ENCODE measurements at regions not wholly inside any gene's neighbourhood (a gene's known extent, or its start where the extent isn't known, plus 50 kb on each side); places are given as distances from the start of the nearest gene placed in this dataset.

DNA sequence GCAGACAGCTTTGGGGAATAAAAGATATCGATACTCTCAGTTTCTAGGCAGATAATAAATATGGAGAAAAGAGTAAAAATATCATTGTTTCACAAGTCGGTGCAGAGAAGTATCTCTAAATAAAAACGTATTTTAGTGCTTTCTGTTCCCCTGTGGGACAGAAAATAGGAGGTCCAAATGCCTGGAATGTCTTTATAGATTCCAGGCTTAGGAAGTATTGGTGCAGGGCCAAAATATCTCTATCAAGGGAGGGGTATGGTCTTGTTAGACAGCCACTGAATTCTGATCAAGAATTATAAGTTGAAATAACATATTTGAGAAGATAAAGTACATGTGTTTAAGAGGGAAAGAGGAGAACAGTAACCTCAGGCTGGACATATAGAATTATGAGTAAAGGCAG is 596.4 kb downstream of the PCDH18 start:
- TF ChIP-seq, protein P1, sequence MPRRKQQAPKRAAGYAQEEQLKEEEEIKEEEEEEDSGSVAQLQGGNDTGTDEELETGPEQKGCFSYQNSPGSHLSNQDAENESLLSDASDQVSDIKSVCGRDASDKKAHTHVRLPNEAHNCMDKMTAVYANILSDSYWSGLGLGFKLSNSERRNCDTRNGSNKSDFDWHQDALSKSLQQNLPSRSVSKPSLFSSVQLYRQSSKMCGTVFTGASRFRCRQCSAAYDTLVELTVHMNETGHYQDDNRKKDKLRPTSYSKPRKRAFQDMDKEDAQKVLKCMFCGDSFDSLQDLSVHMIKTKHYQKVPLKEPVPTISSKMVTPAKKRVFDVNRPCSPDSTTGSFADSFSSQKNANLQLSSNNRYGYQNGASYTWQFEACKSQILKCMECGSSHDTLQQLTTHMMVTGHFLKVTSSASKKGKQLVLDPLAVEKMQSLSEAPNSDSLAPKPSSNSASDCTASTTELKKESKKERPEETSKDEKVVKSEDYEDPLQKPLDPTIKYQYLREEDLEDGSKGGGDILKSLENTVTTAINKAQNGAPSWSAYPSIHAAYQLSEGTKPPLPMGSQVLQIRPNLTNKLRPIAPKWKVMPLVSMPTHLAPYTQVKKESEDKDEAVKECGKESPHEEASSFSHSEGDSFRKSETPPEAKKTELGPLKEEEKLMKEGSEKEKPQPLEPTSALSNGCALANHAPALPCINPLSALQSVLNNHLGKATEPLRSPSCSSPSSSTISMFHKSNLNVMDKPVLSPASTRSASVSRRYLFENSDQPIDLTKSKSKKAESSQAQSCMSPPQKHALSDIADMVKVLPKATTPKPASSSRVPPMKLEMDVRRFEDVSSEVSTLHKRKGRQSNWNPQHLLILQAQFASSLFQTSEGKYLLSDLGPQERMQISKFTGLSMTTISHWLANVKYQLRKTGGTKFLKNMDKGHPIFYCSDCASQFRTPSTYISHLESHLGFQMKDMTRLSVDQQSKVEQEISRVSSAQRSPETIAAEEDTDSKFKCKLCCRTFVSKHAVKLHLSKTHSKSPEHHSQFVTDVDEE (CRISPR knock-in tag; IDR thresholded peaks at IDR 0.05) = no peak
- TF ChIP-seq SNAI2 (CRISPR knock-in tag; IDR thresholded peaks at IDR 0.05) (no peak), RARB (CRISPR knock-in tag; IDR thresholded peaks at IDR 0.05) (no peak), CSDC2 (CRISPR knock-in tag; IDR thresholded peaks at IDR 0.05) (no peak), ISL1 (CRISPR knock-in tag; IDR thresholded peaks at IDR 0.05) (no peak), ESRRG (CRISPR knock-in tag; IDR thresholded peaks at IDR 0.05) (no peak), ZC3H10 (CRISPR knock-in tag; IDR thresholded peaks at IDR 0.05) (no peak), OSR1 (CRISPR knock-in tag; IDR thresholded peaks at IDR 0.05) (no peak), ZNF565 (CRISPR knock-in tag; conservative IDR thresholded peaks at IDR 0.05; ENCODE audit: low read depth) (no peak), ZNF8 (CRISPR knock-in tag; IDR thresholded peaks at IDR 0.05) (no peak), GLIS3 (CRISPR knock-in tag; IDR thresholded peaks at IDR 0.05) (no peak)
- TF ChIP-seq, protein P2, sequence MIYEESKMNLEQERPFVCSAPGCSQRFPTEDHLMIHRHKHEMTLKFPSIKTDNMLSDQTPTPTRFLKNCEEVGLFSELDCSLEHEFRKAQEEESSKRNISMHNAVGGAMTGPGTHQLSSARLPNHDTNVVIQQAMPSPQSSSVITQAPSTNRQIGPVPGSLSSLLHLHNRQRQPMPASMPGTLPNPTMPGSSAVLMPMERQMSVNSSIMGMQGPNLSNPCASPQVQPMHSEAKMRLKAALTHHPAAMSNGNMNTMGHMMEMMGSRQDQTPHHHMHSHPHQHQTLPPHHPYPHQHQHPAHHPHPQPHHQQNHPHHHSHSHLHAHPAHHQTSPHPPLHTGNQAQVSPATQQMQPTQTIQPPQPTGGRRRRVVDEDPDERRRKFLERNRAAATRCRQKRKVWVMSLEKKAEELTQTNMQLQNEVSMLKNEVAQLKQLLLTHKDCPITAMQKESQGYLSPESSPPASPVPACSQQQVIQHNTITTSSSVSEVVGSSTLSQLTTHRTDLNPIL (CRISPR knock-in tag; IDR thresholded peaks at IDR 0.05; ENCODE audit: low read depth) = no peak
- TF ChIP-seq, protein P3, sequence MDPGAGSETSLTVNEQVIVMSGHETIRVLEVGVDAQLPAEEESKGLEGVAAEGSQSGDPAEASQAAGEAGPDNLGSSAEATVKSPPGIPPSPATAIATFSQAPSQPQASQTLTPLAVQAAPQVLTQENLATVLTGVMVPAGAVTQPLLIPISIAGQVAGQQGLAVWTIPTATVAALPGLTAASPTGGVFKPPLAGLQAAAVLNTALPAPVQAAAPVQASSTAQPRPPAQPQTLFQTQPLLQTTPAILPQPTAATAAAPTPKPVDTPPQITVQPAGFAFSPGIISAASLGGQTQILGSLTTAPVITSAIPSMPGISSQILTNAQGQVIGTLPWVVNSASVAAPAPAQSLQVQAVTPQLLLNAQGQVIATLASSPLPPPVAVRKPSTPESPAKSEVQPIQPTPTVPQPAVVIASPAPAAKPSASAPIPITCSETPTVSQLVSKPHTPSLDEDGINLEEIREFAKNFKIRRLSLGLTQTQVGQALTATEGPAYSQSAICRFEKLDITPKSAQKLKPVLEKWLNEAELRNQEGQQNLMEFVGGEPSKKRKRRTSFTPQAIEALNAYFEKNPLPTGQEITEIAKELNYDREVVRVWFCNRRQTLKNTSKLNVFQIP (CRISPR knock-in tag; IDR thresholded peaks at IDR 0.05; ENCODE audit: borderline replicate concordance, low read depth) = no peak
- ATAC-seq = no peak

DNA sequence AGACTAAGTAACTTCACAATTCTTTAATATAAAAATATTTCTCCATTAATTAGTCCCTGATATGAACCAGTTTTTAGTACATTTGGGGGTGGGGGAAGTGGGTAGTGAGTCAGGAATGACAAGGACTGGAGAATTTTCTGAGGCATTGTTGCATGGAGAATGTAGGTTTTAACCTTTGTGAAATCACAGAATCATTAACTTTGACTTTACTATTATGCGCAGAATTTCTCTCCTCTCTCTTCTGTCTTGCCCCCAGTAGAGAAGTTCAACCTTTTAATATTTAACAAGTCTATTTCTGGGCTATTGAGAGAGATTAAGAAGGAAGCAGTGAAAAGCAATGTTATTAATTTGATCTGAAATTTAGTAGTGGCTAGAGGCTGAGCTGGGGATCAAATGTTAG is 597.0 kb downstream of the PCDH18 start:
- TF ChIP-seq, protein P4, sequence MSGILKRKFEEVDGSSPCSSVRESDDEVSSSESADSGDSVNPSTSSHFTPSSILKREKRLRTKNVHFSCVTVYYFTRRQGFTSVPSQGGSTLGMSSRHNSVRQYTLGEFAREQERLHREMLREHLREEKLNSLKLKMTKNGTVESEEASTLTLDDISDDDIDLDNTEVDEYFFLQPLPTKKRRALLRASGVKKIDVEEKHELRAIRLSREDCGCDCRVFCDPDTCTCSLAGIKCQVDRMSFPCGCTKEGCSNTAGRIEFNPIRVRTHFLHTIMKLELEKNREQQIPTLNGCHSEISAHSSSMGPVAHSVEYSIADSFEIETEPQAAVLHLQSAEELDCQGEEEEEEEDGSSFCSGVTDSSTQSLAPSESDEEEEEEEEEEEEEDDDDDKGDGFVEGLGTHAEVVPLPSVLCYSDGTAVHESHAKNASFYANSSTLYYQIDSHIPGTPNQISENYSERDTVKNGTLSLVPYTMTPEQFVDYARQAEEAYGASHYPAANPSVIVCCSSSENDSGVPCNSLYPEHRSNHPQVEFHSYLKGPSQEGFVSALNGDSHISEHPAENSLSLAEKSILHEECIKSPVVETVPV (CRISPR knock-in tag; IDR thresholded peaks at IDR 0.05) = no peak
- no peak for TF ChIP-seq ESRRG (CRISPR knock-in tag; IDR thresholded peaks at IDR 0.05)
- TF ChIP-seq ARNTL (CRISPR knock-in tag; IDR thresholded peaks at IDR 0.05; ENCODE audit: borderline replicate concordance, low read depth) = no peak
- TF ChIP-seq, protein P3 (CRISPR knock-in tag; IDR thresholded peaks at IDR 0.05; ENCODE audit: borderline replicate concordance, low read depth) = no peak
- TF ChIP-seq TCF4 (CRISPR knock-in tag; IDR thresholded peaks at IDR 0.05; ENCODE audit: borderline replicate concordance) = no peak
- TF ChIP-seq ISL1 (CRISPR knock-in tag; IDR thresholded peaks at IDR 0.05) = no peak
- no peak for TF ChIP-seq OSR1 (CRISPR knock-in tag; IDR thresholded peaks at IDR 0.05)
- TF ChIP-seq ZFP30 (CRISPR knock-in tag; IDR thresholded peaks at IDR 0.05) = no peak
- TF ChIP-seq ZNF565 (CRISPR knock-in tag; conservative IDR thresholded peaks at IDR 0.05; ENCODE audit: low read depth) = no peak
- no peak for TF ChIP-seq ZNF70 (CRISPR knock-in tag; IDR thresholded peaks at IDR 0.05)
- ATAC-seq = no peak

DNA sequence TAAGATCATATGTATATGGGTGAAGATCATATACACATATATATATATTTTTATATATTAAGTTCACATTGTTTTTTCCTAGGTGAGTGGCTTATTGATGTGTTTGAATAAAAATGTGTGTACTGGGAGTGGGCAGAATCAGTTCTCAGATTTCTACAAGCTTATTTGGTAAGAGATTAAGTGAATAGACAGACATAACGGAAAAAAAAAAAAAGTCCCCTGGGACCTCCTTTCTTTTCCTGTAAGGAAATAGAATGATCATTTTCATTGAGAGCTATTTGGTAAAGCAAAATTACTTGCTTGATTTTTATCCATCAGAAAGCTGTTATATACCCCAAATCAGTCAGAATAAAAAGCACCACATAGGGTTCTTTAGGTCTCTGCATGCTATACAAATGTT is 597.7 kb downstream of the PCDH18 start:
- TF ChIP-seq, protein P5, sequence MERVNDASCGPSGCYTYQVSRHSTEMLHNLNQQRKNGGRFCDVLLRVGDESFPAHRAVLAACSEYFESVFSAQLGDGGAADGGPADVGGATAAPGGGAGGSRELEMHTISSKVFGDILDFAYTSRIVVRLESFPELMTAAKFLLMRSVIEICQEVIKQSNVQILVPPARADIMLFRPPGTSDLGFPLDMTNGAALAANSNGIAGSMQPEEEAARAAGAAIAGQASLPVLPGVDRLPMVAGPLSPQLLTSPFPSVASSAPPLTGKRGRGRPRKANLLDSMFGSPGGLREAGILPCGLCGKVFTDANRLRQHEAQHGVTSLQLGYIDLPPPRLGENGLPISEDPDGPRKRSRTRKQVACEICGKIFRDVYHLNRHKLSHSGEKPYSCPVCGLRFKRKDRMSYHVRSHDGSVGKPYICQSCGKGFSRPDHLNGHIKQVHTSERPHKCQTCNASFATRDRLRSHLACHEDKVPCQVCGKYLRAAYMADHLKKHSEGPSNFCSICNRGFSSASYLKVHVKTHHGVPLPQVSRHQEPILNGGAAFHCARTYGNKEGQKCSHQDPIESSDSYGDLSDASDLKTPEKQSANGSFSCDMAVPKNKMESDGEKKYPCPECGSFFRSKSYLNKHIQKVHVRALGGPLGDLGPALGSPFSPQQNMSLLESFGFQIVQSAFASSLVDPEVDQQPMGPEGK (CRISPR knock-in tag; IDR thresholded peaks at IDR 0.05; ENCODE audit: borderline replicate concordance) = no peak
- TF ChIP-seq ZFP3 (CRISPR knock-in tag; IDR thresholded peaks at IDR 0.05) (no peak), ZFP30 (CRISPR knock-in tag; IDR thresholded peaks at IDR 0.05) (no peak), ZC3H10 (CRISPR knock-in tag; IDR thresholded peaks at IDR 0.05) (no peak), PPARA (CRISPR knock-in tag; IDR thresholded peaks at IDR 0.05; ENCODE audit: borderline replicate concordance) (no peak), ZNF8 (CRISPR knock-in tag; IDR thresholded peaks at IDR 0.05) (no peak), ARNTL (CRISPR knock-in tag; IDR thresholded peaks at IDR 0.05; ENCODE audit: borderline replicate concordance, low read depth) (no peak), TCF4 (CRISPR knock-in tag; IDR thresholded peaks at IDR 0.05; ENCODE audit: borderline replicate concordance) (no peak)
- TF ChIP-seq, protein P2 (CRISPR knock-in tag; IDR thresholded peaks at IDR 0.05; ENCODE audit: low read depth) = no peak
- ATAC-seq = no peak

Measured in SK-N-SH treated with all-trans-retinoic acid at 6 μM for 48 hours (cell line).